ENCODE measurements at regions not wholly inside any gene's neighbourhood (a gene's known extent, or its start where the extent isn't known, plus 50 kb on each side); places are given as distances from the start of the nearest gene placed in this dataset.

DNA sequence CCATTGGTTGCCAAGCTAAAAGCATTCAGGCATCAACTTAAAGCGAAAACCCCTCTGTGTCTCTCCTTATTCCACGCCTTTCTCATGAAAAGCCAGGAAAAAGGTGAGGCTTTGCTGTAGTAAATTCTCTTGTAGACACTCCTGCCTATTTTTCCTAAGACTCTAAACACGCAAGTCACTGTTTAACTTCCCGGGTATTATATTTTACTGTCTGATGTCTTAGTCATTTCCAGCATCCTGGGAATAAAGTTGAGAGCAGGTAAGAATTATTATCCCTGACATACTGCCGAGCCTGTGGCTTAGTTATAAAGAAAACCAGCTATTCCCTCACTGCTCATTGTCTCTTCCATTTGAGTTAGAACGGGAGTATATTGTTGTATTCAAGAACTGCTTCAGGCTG, 112.4 kb upstream of the GATA6 start:
- no peaks in the 10 kb centered on the region for H3F3A ChIP-seq (ENCODE audit: insufficient read depth)
- H3K27ac ChIP-seq (ENCODE audit: low read depth, low read length): no peak overlapping the region
- H3K79me2 ChIP-seq (ENCODE audit: insufficient read depth, low read length): no peaks in the 10 kb centered on the region
- H3K4me2 ChIP-seq (ENCODE audit: low read depth, low read length, poor library complexity, severe bottlenecking): no peak overlapping the region
- no peak overlapping the region for H3K4me3 ChIP-seq (ENCODE audit: insufficient read depth, low read length, poor library complexity, severe bottlenecking)
- H2AFZ ChIP-seq (ENCODE audit: low read depth, low read length, severe bottlenecking): no peak overlapping the region
- no peaks in the 10 kb centered on the region for H3K27me3 ChIP-seq (ENCODE audit: low read length)
- no peak for TF ChIP-seq EZH2phosphoT487 (conservative IDR thresholded peaks at IDR 0.05; ENCODE audit: low read length)
- TF ChIP-seq, protein P1, sequence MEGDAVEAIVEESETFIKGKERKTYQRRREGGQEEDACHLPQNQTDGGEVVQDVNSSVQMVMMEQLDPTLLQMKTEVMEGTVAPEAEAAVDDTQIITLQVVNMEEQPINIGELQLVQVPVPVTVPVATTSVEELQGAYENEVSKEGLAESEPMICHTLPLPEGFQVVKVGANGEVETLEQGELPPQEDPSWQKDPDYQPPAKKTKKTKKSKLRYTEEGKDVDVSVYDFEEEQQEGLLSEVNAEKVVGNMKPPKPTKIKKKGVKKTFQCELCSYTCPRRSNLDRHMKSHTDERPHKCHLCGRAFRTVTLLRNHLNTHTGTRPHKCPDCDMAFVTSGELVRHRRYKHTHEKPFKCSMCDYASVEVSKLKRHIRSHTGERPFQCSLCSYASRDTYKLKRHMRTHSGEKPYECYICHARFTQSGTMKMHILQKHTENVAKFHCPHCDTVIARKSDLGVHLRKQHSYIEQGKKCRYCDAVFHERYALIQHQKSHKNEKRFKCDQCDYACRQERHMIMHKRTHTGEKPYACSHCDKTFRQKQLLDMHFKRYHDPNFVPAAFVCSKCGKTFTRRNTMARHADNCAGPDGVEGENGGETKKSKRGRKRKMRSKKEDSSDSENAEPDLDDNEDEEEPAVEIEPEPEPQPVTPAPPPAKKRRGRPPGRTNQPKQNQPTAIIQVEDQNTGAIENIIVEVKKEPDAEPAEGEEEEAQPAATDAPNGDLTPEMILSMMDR (IDR thresholded peaks at IDR 0.05; ENCODE audit: insufficient read depth, low read length, poor library complexity, severe bottlenecking): no peak
- no peaks in the 10 kb centered on the region for H3K36me3 ChIP-seq (ENCODE audit: low read length)
- no peaks in the 10 kb centered on the region for H4K20me1 ChIP-seq (ENCODE audit: low read depth, low read length)
- no peaks in the 10 kb centered on the region for H3K9me3 ChIP-seq (ENCODE audit: insufficient read depth, low read length)
- H3K9ac ChIP-seq (ENCODE audit: low read length): no peak overlapping the region
- H3K9me2 ChIP-seq (replicated peaks; ENCODE audit: insufficient read depth, low read length): no peaks in the 10 kb centered on the region

DNA sequence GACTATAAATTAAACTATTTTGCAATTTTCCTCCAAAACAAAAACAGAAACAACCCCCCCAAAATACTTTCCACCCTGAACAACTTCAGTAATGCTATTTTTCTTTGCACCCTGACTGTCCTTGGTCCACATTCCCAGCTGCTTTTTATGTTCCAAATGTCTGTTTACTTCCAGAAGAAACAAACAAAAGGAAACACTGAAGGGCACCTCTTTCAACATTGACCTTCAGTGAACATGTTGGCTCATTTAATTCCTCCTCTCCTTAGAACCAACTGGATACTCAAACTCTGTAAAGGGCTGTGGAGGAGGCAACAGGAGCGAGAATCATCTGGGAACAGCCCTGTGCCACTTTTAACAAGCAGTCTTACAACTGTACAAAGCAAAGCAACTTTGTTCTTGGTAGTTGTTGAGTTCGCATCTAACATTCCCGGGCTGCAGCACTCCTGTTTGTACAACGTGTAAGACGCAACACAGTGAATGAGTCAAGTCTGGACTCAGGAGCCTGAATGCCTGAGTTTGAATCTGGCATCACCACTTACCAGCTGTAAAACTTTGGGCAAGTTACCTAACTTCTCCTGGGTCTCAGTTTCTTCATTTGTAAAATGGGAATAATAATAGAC, 111.4 kb upstream of the GATA6 start:
- Histone ChIP-seq H3K9ac (ENCODE audit: low read length) (no peak overlapping the region), H3F3A (ENCODE audit: insufficient read depth) (no peaks in the 10 kb centered on the region), H4K20me1 (ENCODE audit: low read depth, low read length) (no peaks in the 10 kb centered on the region), H3K79me2 (ENCODE audit: insufficient read depth, low read length) (no peaks in the 10 kb centered on the region), H3K4me3 (ENCODE audit: insufficient read depth, low read length, poor library complexity, severe bottlenecking) (no peak overlapping the region), H3K27me3 (ENCODE audit: low read length) (no peaks in the 10 kb centered on the region), H2AFZ (ENCODE audit: low read depth, low read length, severe bottlenecking) (no peak overlapping the region), H3K27ac (ENCODE audit: low read depth, low read length) (no peak overlapping the region), H3K36me3 (ENCODE audit: low read length) (no peaks in the 10 kb centered on the region), H3K9me2 (replicated peaks; ENCODE audit: insufficient read depth, low read length) (no peaks in the 10 kb centered on the region), H3K4me2 (ENCODE audit: low read depth, low read length, poor library complexity, severe bottlenecking) (no peak overlapping the region), H3K9me3 (ENCODE audit: insufficient read depth, low read length) (no peaks in the 10 kb centered on the region)
- TF ChIP-seq EZH2phosphoT487 (conservative IDR thresholded peaks at IDR 0.05; ENCODE audit: low read length): no peak
- TF ChIP-seq, protein P1 (IDR thresholded peaks at IDR 0.05; ENCODE audit: insufficient read depth, low read length, poor library complexity, severe bottlenecking): no peak

DNA sequence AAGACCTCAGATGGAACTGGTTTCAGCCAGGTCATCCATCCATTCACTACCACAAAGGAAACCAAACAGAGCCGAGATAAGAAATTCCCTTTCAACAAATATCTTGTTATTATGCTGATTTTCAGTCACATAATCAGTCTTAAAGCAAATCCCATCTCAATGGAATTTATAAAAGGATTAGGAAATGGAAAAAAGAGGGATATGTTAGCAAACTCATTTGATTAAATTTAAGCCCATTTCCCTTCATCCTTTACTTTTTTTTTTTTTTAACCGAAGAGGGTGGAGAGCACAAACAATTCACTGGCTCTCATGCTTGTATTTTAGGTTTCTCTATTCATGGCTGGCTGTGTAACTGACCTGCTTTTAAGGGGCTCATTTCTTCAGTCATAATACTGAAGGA, 109.0 kb upstream of the GATA6 start:
- Histone ChIP-seq H3K4me2 (ENCODE audit: low read depth, low read length, poor library complexity, severe bottlenecking) (no peak overlapping the region), H2AFZ (ENCODE audit: low read depth, low read length, severe bottlenecking) (no peak overlapping the region), H3K9me2 (replicated peaks; ENCODE audit: insufficient read depth, low read length) (no peaks in the 10 kb centered on the region), H3K9ac (ENCODE audit: low read length) (no peak overlapping the region), H3K4me3 (ENCODE audit: insufficient read depth, low read length, poor library complexity, severe bottlenecking) (no peak overlapping the region), H3F3A (ENCODE audit: insufficient read depth) (no peaks in the 10 kb centered on the region), H3K9me3 (ENCODE audit: insufficient read depth, low read length) (no peaks in the 10 kb centered on the region), H3K36me3 (ENCODE audit: low read length) (no peaks in the 10 kb centered on the region), H3K79me2 (ENCODE audit: insufficient read depth, low read length) (no peaks in the 10 kb centered on the region), H3K27me3 (ENCODE audit: low read length) (no peaks in the 10 kb centered on the region), H3K27ac (ENCODE audit: low read depth, low read length) (no peak overlapping the region), H4K20me1 (ENCODE audit: low read depth, low read length) (no peaks in the 10 kb centered on the region)
- TF ChIP-seq, protein P1 (IDR thresholded peaks at IDR 0.05; ENCODE audit: insufficient read depth, low read length, poor library complexity, severe bottlenecking): no peak
- no peak for TF ChIP-seq EZH2phosphoT487 (conservative IDR thresholded peaks at IDR 0.05; ENCODE audit: low read length)
